Neural cell (in vitro differentiated cells): ENCODE measurements at regions not wholly inside any gene's neighbourhood (a gene's known extent, or its start where the extent isn't known, plus 50 kb on each side); places are given as distances from the start of the nearest gene placed in this dataset.

Source experiments
- H2AFZ ChIP-seq: fragments of 200-600, 300-800 bp; sonication (generic), shearing (Covaris generic); 2 replicates; pipeline ENCODE4 v1.6.0; 2014; ENCODE audit warnings: low read depth, mild to moderate bottlenecking, antibody characterized with exemption, low read length, moderate library complexity
- H3F3A ChIP-seq: fragments of 200-600 bp; shearing (Covaris generic); 2 replicates; pipeline ENCODE4 v1.6.1; 2016; ENCODE audit warnings: mild to moderate bottlenecking, moderate library complexity, mixed read lengths, antibody characterized with exemption, low read length; ENCODE audit not compliant: insufficient read depth, poor library complexity, severe bottlenecking
- H3K27ac ChIP-seq: fragments of 200-600, 300-800 bp; sonication (generic), shearing (Covaris generic); 2 replicates; pipeline ENCODE4 v1.5.1; 2014; ENCODE audit warnings: mild to moderate bottlenecking, low read length, moderate library complexity
- H3K27me3 ChIP-seq: fragments of 300-800, 200-600 bp; sonication (generic), shearing (Covaris generic); 2 replicates; pipeline ENCODE4 v1.6.0; 2014; ENCODE audit warnings: mild to moderate bottlenecking, low read depth, low read length, moderate library complexity; ENCODE audit not compliant: insufficient read depth
- H3K36me3 ChIP-seq: fragments of 300-800, 200-600 bp; sonication (generic), shearing (Covaris generic); 2 replicates; pipeline ENCODE4 v1.5.1; 2014; ENCODE audit warnings: mild to moderate bottlenecking, antibody characterized with exemption, low read length, moderate library complexity; ENCODE audit not compliant: insufficient read depth
- H3K4me2 ChIP-seq: fragments of 300-800, 200-600 bp; sonication (generic), shearing (Covaris generic); 2 replicates; pipeline ENCODE4 v1.6.0; 2014; ENCODE audit warnings: mild to moderate bottlenecking, low read length
- H3K4me3 ChIP-seq: fragments of 300-800, 200-600 bp; sonication (generic), shearing (Covaris generic); 2 replicates; pipeline ENCODE4 v1.5.1; 2014; ENCODE audit warnings: mild to moderate bottlenecking, low read length, moderate library complexity
- H3K79me2 ChIP-seq: fragments of 200-600 bp; shearing (Covaris generic); replicated peaks from 2 replicates; pipeline ENCODE4 v1.6.0; 2014; ENCODE audit warnings: mild to moderate bottlenecking, low read length, moderate library complexity; ENCODE audit not compliant: insufficient read depth
- H3K9ac ChIP-seq: fragments of 300-800, 200-600 bp; sonication (generic), shearing (Covaris generic); 2 replicates; pipeline ENCODE4 v1.6.1; 2016; ENCODE audit warnings: mild to moderate bottlenecking, low read length, mixed read lengths
- H3K9me2 ChIP-seq: fragments of 200-600 bp; shearing (Covaris generic); 2 replicates; pipeline ENCODE4 v1.6.1; 2016; ENCODE audit warnings: mild to moderate bottlenecking, low read length, mixed read lengths; ENCODE audit not compliant: insufficient read depth
- H3K9me3 ChIP-seq: fragments of 200-600, 300-800 bp; sonication (generic), shearing (Covaris generic); 2 replicates; pipeline ENCODE4 v1.6.1; 2016; ENCODE audit warnings: mild to moderate bottlenecking, mixed run types, low read length, moderate library complexity, mixed read lengths
- H4K20me1 ChIP-seq: fragments of 200-600 bp; shearing (Covaris generic); 2 replicates; pipeline ENCODE4 v1.6.1; 2016; ENCODE audit warnings: mild to moderate bottlenecking, mixed run types; ENCODE audit not compliant: insufficient read depth
- CTCF ChIP-seq: fragments of 450-650 bp; IDR thresholded peaks from 2 replicates; pipeline ENCODE4 v1.5.1; 2014; ENCODE audit warnings: antibody characterized with exemption, mild to moderate bottlenecking, moderate library complexity; ENCODE audit not compliant: poor library complexity, severe bottlenecking
- EP300 ChIP-seq: fragments of 450-650 bp; conservative IDR thresholded peaks from 2 replicates; pipeline ENCODE4 v1.6.1; 2014; ENCODE audit warnings: antibody characterized with exemption, mild to moderate bottlenecking, moderate library complexity; ENCODE audit not compliant: poor library complexity, severe bottlenecking
- EZH2 ChIP-seq: fragments of 200-600, 300-800 bp; shearing (Covaris generic), sonication (generic); IDR thresholded peaks from 2 replicates; pipeline ENCODE4 v1.6.1; 2014; ENCODE audit warnings: antibody characterized with exemption, low read length, borderline replicate concordance, mild to moderate bottlenecking; ENCODE audit not compliant: insufficient read depth, poor library complexity, severe bottlenecking
- MXI1 ChIP-seq: fragments of 450-650 bp; conservative IDR thresholded peaks from 2 replicates; pipeline ENCODE4 v1.6.1; 2014; ENCODE audit warnings: antibody characterized with exemption, mild to moderate bottlenecking; ENCODE audit not compliant: poor library complexity, severe bottlenecking
- POLR2AphosphoS5 ChIP-seq: IDR thresholded peaks from 2 replicates; pipeline ENCODE4 v1.6.1; 2012
- RAD21 ChIP-seq: fragments of 450-650 bp; conservative IDR thresholded peaks from 2 replicates; pipeline ENCODE4 v1.6.1; 2014; ENCODE audit warnings: antibody characterized with exemption, mild to moderate bottlenecking, moderate library complexity
- REST ChIP-seq: IDR thresholded peaks from 2 replicates; pipeline ENCODE4 v1.6.1; 2012; ENCODE audit warnings: borderline replicate concordance
- SMC3 ChIP-seq: fragments of 450-650 bp; conservative IDR thresholded peaks from 2 replicates; pipeline ENCODE4 v1.6.1; 2014; ENCODE audit warnings: antibody characterized with exemption, mild to moderate bottlenecking, moderate library complexity; ENCODE audit not compliant: poor library complexity
- TAF1 ChIP-seq: IDR thresholded peaks from 2 replicates; pipeline ENCODE4 v1.6.1; 2012; ENCODE audit warnings: low read depth

GRCh38 chr1:217096200-217096599 is 373.0 kb upstream of the ESRRG start:
- Histone ChIP-seq H3K9me2 (no peaks in the 10 kb centered on the region), H3K9me3 (no peaks in the 10 kb centered on the region), H3K4me3 (no peak overlapping the region), H3F3A (no peaks in the 10 kb centered on the region), H3K79me2 (no peaks in the 10 kb centered on the region), H4K20me1 (no peaks in the 10 kb centered on the region), H3K4me2 (no peak overlapping the region), H2AFZ (no peak overlapping the region), H3K27me3 (no peaks in the 10 kb centered on the region), H3K9ac (no peak overlapping the region), H3K36me3 (no peaks in the 10 kb centered on the region), H3K27ac (no peak overlapping the region)
- TF ChIP-seq REST, result no peak

- Histone ChIP-seq H3K36me3 (no peaks in the 10 kb centered on the region), H3F3A (no peaks in the 10 kb centered on the region), H3K27ac (no peak overlapping the region), H3K4me2 (no peak overlapping the region), H3K9ac (no peak overlapping the region), H3K27me3 (peaks cover 6% of the 10 kb centered on the region), H2AFZ (no peak overlapping the region), H3K9me2 (no peaks in the 10 kb centered on the region), H4K20me1 (no peaks in the 10 kb centered on the region), H3K79me2 (no peaks in the 10 kb centered on the region), H3K4me3 (no peak overlapping the region), H3K9me3 (no peaks in the 10 kb centered on the region)
- no peak for TF ChIP-seq CTCF
- TF ChIP-seq TAF1, result no peak
These were observed 371.9 kb upstream of the ESRRG start for GRCh38 chr1:217095050-217095622.

GRCh38 chr1:217091561-217091960 is 368.3 kb upstream of the ESRRG start:
- Histone ChIP-seq H3K9ac (no peak overlapping the region), H4K20me1 (no peaks in the 10 kb centered on the region), H3K9me2 (no peaks in the 10 kb centered on the region), H3K4me2 (no peak overlapping the region), H3K79me2 (no peaks in the 10 kb centered on the region), H3K27ac (no peak overlapping the region), H3K9me3 (no peaks in the 10 kb centered on the region), H3F3A (no peaks in the 10 kb centered on the region), H2AFZ (no peak overlapping the region), H3K4me3 (no peak overlapping the region), H3K27me3 (peaks cover 15% of the 10 kb centered on the region), H3K36me3 (no peaks in the 10 kb centered on the region)
- TF ChIP-seq RAD21 (no peak), SMC3 (no peak), REST (no peak), EZH2 (no peak), MXI1 (no peak), POLR2AphosphoS5 (no peak), CTCF (no peak), TAF1 (no peak), EP300 (no peak)
